ENCODE measurements at regions not wholly inside any gene's neighbourhood (a gene's known extent, or its start where the extent isn't known, plus 50 kb on each side); places are given as distances from the start of the nearest gene placed in this dataset.

DNA sequence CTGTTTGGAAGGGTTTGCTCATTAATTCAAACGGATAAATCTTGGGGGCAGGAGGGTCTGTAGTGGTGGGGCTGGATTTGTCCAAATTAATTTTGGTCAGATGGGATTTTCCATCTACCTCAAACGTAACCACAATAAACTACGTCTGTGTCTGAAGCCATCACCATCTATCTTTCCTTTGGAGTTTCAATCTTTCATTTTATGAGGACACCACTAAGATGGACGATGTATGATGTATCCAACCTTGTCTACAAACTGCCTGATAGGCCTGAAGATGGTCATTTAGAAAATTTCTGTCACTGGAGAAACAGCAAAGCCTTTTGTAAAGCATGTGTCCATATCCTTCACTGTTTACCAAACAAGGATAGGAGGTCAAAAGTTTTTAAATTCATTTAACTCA lies 138.6 kb upstream of the MARCKS start:
- DNase-seq (ENCODE audit: low read depth, low spot score) (no peak), ATAC-seq (no peak)
- BruUV-seq (replicated peaks), result no TSS peak
- TF ChIP-seq TCF7L2 (IDR thresholded peaks at IDR 0.05; ENCODE audit: low read depth, low read length) (no peak), POLR2AphosphoS5 (IDR thresholded peaks at IDR 0.05; ENCODE audit: low read depth, low read length) (no peak), SIN3A (IDR thresholded peaks at IDR 0.05; ENCODE audit: borderline replicate concordance, insufficient read depth, low read depth, low read length) (no peak)
- TF ChIP-seq, protein P1, sequence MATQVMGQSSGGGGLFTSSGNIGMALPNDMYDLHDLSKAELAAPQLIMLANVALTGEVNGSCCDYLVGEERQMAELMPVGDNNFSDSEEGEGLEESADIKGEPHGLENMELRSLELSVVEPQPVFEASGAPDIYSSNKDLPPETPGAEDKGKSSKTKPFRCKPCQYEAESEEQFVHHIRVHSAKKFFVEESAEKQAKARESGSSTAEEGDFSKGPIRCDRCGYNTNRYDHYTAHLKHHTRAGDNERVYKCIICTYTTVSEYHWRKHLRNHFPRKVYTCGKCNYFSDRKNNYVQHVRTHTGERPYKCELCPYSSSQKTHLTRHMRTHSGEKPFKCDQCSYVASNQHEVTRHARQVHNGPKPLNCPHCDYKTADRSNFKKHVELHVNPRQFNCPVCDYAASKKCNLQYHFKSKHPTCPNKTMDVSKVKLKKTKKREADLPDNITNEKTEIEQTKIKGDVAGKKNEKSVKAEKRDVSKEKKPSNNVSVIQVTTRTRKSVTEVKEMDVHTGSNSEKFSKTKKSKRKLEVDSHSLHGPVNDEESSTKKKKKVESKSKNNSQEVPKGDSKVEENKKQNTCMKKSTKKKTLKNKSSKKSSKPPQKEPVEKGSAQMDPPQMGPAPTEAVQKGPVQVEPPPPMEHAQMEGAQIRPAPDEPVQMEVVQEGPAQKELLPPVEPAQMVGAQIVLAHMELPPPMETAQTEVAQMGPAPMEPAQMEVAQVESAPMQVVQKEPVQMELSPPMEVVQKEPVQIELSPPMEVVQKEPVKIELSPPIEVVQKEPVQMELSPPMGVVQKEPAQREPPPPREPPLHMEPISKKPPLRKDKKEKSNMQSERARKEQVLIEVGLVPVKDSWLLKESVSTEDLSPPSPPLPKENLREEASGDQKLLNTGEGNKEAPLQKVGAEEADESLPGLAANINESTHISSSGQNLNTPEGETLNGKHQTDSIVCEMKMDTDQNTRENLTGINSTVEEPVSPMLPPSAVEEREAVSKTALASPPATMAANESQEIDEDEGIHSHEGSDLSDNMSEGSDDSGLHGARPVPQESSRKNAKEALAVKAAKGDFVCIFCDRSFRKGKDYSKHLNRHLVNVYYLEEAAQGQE (IDR thresholded peaks at IDR 0.05; ENCODE audit: insufficient read depth in 1 of 2, low read depth in 2 of 2, low read length in 1 of 2), result no peak
- TF ChIP-seq, protein P2, sequence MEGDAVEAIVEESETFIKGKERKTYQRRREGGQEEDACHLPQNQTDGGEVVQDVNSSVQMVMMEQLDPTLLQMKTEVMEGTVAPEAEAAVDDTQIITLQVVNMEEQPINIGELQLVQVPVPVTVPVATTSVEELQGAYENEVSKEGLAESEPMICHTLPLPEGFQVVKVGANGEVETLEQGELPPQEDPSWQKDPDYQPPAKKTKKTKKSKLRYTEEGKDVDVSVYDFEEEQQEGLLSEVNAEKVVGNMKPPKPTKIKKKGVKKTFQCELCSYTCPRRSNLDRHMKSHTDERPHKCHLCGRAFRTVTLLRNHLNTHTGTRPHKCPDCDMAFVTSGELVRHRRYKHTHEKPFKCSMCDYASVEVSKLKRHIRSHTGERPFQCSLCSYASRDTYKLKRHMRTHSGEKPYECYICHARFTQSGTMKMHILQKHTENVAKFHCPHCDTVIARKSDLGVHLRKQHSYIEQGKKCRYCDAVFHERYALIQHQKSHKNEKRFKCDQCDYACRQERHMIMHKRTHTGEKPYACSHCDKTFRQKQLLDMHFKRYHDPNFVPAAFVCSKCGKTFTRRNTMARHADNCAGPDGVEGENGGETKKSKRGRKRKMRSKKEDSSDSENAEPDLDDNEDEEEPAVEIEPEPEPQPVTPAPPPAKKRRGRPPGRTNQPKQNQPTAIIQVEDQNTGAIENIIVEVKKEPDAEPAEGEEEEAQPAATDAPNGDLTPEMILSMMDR (IDR thresholded peaks at IDR 0.05), result no peak
- in situ Hi-C loops (cut with HindIII; ENCODE audit: low pct_unique_long_range_greater_than_20kb, low sequenced_read_pairs) (no loop called here), intact Hi-C loops (cut with micrococcal nuclease; ENCODE audit: unreplicated experiment) (no loop called here)
- Histone ChIP-seq H3K27me3 (ENCODE audit: control insufficient read depth, insufficient read depth, low read length) (no peaks in the 10 kb centered on the region), H3K9me3 (ENCODE audit: control insufficient read depth, insufficient read depth, low read depth, low read length) (no peaks in the 10 kb centered on the region), H3K4me3 (ENCODE audit: low read depth in 2 of 2, low read length in 2 of 2) (no peak overlapping the region), H3K36me3 (ENCODE audit: control insufficient read depth, insufficient read depth, low read length) (no peaks in the 10 kb centered on the region), H3K27ac (ENCODE audit: low read length) (no peak overlapping the region), H3K4me1 (ENCODE audit: control insufficient read depth, insufficient read depth, low read length) (no peaks in the 10 kb centered on the region)
- POLR2A ChIA-PET, result no interaction called here
- CTCF ChIA-PET, result no interaction called here

DNA sequence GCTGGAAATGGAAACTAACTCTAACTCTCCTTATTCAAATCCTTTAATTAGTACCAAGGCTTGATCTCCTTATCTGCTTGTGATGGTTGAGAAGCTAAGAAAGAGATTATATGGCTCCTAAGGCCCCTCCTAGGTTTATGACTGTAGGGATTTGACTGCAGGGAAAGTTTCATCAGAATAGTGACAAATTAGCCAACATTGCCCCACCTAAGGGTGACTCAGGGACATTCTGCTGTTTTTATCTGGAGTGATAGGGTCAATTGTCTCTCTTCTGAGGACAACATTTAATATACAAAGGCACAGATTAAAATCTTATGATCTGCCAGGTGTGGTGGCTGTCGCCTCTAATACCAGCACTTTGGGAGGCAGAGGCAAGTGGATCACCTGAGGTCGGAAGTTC lies 138.1 kb upstream of the MARCKS start:
- no TSS peak for BruUV-seq (replicated peaks)
- no peaks in the 10 kb centered on the region for H3K4me1 ChIP-seq (ENCODE audit: control insufficient read depth, insufficient read depth, low read length)
- TF ChIP-seq TCF7L2 (IDR thresholded peaks at IDR 0.05; ENCODE audit: low read depth, low read length) (no peak), POLR2AphosphoS5 (IDR thresholded peaks at IDR 0.05; ENCODE audit: low read depth, low read length) (no peak), SIN3A (IDR thresholded peaks at IDR 0.05; ENCODE audit: borderline replicate concordance, insufficient read depth, low read depth, low read length) (no peak)
- TF ChIP-seq, protein P1 (IDR thresholded peaks at IDR 0.05; ENCODE audit: insufficient read depth in 1 of 2, low read depth in 2 of 2, low read length in 1 of 2), result no peak
- TF ChIP-seq, protein P2 (IDR thresholded peaks at IDR 0.05), result no peak
- in situ Hi-C loops (cut with HindIII; ENCODE audit: low pct_unique_long_range_greater_than_20kb, low sequenced_read_pairs), result no loop called here
- H3K9me3 ChIP-seq (ENCODE audit: control insufficient read depth, insufficient read depth, low read depth, low read length), result no peaks in the 10 kb centered on the region
- ChIA-PET CTCF (no interaction called here), POLR2A (interaction anchor here (0.6 kb wide), 1 partner anchor 1074 kb away, joined by 4 read pairs; no protein-coding TSS in a partner anchor)
- no peaks in the 10 kb centered on the region for H3K27me3 ChIP-seq (ENCODE audit: control insufficient read depth, insufficient read depth, low read length)
- H3K36me3 ChIP-seq (ENCODE audit: control insufficient read depth, insufficient read depth, low read length), result no peaks in the 10 kb centered on the region
- ATAC-seq, result no peak
- H3K27ac ChIP-seq (ENCODE audit: low read length), result no peak overlapping the region
- intact Hi-C loops (cut with micrococcal nuclease; ENCODE audit: unreplicated experiment), result no loop called here
- DNase-seq (ENCODE audit: low read depth, low spot score), result no peak
- H3K4me3 ChIP-seq (ENCODE audit: low read depth in 2 of 2, low read length in 2 of 2), result no peak overlapping the region
